Thyroid gland (tissue), 4 donors: ENCODE measurements at regions not wholly inside any gene's neighbourhood (a gene's known extent, or its start where the extent isn't known, plus 50 kb on each side); places are given as distances from the start of the nearest gene placed in this dataset.

Source experiments
- DNase-seq, 2 donors: peaks; one replicate each; pipeline ENCODE4 v3.0.0-alpha.2; 2019
- H3K27ac ChIP-seq, 3 donors: fragments of 200-600 bp; sonication (generic); 1 replicate in 2 of 3; 2 replicates in 1 of 3; pipeline ENCODE4 v1.5.1; 2016 to 2019; ENCODE audit warnings: mild to moderate bottlenecking in 1 of 3, moderate library complexity in 1 of 3
- H3K27me3 ChIP-seq: fragments of 200-600 bp; sonication (generic); one replicate; pipeline ENCODE4 v1.5.1; 2019
- H3K36me3 ChIP-seq, 2 donors: fragments of 200-600 bp; sonication (generic); one replicate each; pipeline ENCODE4 v1.5.1; 2016 to 2019
- H3K4me1 ChIP-seq, 2 donors: fragments of 200-600 bp; sonication (generic); one replicate each; pipeline ENCODE4 v1.5.1; 2017 to 2019
- H3K4me3 ChIP-seq, 3 donors: fragments of 200-600 bp; sonication (generic); replicated peaks in 1 of 3; 1 replicate in 2 of 3; 2 replicates in 1 of 3; pipeline ENCODE4 v1.5.1; 2016; ENCODE audit warnings: mild to moderate bottlenecking in 1 of 3
- H3K9me3 ChIP-seq: fragments of 200-600 bp; sonication (generic); one replicate; pipeline ENCODE4 v1.5.1; 2017
- POLR2A ChIP-seq, 2 donors: fragments of 450-650 bp; IDR thresholded peaks; one replicate each; pipeline ENCODE4 v1.6.1; 2017; ENCODE audit warnings: antibody characterized with exemption in 2 of 2, mild to moderate bottlenecking in 2 of 2, moderate library complexity in 1 of 2
- WGBS, 2 donors: methylation state at CpG; one replicate each; pipeline ENCODE4 v1.1.5; 2017; 5-methylcytosine and 5-hydroxymethylcytosine counted together
- intact Hi-C: fragments of 100-400 bp; cut with DNase I; formaldehyde crosslinking; loops from one replicate; pipeline ENCODE4 v1.15.1; 2023
- TF ChIP-seq, protein P1 (sequence below), 6 experiments: fragments of 200-600 bp in 3 of 6; fragments of 450-650 bp in 3 of 6; sonication (generic) in 3 of 6; IDR thresholded peaks; one replicate each; pipeline ENCODE4 v1.5.1; 2016 to 2019; ENCODE audit warnings: antibody characterized with exemption in 6 of 6, mild to moderate bottlenecking in 2 of 6, inconsistent platforms in 1 of 6, moderate library complexity in 1 of 6

DNA sequence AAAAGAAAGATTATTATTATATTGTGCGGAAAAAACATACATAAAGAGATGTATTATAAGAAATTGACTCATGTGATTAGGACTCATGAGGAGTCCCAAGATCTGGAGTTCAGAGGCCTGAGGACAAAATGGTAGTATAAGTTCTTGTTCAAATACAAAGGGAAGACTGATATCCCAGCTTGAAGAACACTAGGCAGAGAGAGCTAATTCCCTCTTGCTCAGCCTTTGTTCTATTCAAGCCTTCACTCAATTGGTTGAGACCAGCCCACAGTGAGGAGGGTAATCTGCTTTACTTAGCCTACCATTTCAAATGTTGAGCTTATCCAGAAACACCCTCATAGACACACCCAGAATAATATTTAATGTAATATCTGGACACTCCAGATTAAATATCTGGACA, 1683.8 kb downstream of the REEP3 start:
- Histone ChIP-seq H3K36me3 (no peaks in the 10 kb centered on the region), H3K4me1 (no peaks in the 10 kb centered on the region), H3K4me3 (no peak overlapping the region), H3K27ac (no peak overlapping the region), H3K9me3 (no peaks in the 10 kb centered on the region), H3K27me3 (no peaks in the 10 kb centered on the region)
- no peak for DNase-seq
- TF ChIP-seq POLR2A (IDR thresholded peaks at IDR 0.05) = no peak
- TF ChIP-seq, protein P1, sequence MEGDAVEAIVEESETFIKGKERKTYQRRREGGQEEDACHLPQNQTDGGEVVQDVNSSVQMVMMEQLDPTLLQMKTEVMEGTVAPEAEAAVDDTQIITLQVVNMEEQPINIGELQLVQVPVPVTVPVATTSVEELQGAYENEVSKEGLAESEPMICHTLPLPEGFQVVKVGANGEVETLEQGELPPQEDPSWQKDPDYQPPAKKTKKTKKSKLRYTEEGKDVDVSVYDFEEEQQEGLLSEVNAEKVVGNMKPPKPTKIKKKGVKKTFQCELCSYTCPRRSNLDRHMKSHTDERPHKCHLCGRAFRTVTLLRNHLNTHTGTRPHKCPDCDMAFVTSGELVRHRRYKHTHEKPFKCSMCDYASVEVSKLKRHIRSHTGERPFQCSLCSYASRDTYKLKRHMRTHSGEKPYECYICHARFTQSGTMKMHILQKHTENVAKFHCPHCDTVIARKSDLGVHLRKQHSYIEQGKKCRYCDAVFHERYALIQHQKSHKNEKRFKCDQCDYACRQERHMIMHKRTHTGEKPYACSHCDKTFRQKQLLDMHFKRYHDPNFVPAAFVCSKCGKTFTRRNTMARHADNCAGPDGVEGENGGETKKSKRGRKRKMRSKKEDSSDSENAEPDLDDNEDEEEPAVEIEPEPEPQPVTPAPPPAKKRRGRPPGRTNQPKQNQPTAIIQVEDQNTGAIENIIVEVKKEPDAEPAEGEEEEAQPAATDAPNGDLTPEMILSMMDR (IDR thresholded peaks at IDR 0.05) = no peak
- 92 to 96% methylated on average over 1 of the region's 1 CpG for WGBS, 2 donors
- intact Hi-C loops = no loop called here

DNA sequence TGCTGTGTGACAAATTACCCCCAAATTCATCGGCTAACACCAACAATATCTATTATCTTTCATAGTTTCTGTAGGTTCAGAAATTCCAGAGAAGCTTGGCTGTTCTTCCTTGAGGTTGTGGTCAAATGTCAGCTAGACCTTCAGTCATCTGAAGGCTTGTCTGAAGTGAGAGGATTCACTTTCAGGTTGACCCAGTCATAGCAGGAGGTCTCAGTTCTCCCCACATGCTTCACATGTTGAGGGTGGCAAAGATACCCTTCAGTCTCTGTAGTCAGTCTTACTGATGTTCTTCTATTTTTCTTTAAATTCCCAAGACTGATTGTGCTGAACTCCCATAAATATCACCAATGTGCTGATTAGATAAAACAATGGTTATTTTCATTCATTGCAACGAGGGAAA, 1692.0 kb downstream of the REEP3 start:
- intact Hi-C loops = no loop called here
- TF ChIP-seq, protein P1 (IDR thresholded peaks at IDR 0.05) = no peak
- no peak for TF ChIP-seq POLR2A (IDR thresholded peaks at IDR 0.05)
- no peaks in the 10 kb centered on the region for H3K9me3 ChIP-seq
- H3K36me3 ChIP-seq = no peaks in the 10 kb centered on the region
- no peak overlapping the region for H3K4me3 ChIP-seq
- DNase-seq = no peak
- no peaks in the 10 kb centered on the region for H3K27me3 ChIP-seq
- no peak overlapping the region for H3K27ac ChIP-seq
- WGBS, 2 donors = 82 to 89% methylated on average over 2 of the region's 2 CpGs
- H3K4me1 ChIP-seq = no peaks in the 10 kb centered on the region

DNA sequence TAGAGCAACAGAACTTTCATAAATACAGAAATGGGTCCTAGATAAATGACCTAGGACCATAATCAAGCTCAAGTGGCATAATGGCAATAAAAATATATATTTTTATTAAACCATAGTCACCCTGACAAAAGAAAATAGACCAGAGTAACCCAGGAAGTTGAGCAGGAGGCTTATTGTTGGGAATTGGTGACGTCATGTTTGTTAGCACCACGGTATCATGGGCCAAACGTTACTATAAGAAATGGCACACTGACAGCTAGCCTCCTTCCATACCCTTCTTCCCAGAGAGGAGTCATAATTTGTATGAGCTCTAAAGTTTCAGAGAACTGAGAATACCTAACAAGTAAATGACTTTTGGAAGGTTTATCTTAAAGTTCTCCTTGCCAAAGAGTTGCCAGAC, 1698.2 kb downstream of the REEP3 start:
- H3K4me3 ChIP-seq = no peak overlapping the region
- no peaks in the 10 kb centered on the region for H3K27me3 ChIP-seq
- intact Hi-C loops = no loop called here
- TF ChIP-seq POLR2A (IDR thresholded peaks at IDR 0.05) = no peak
- TF ChIP-seq, protein P1 (IDR thresholded peaks at IDR 0.05) = no peak
- no peaks in the 10 kb centered on the region for H3K4me1 ChIP-seq
- DNase-seq = no peak
- H3K9me3 ChIP-seq = no peaks in the 10 kb centered on the region
- no peaks in the 10 kb centered on the region for H3K36me3 ChIP-seq
- H3K27ac ChIP-seq = no peak overlapping the region
- 87 to 89% methylated on average over 3 of the region's 3 CpGs for WGBS, 2 donors

DNA sequence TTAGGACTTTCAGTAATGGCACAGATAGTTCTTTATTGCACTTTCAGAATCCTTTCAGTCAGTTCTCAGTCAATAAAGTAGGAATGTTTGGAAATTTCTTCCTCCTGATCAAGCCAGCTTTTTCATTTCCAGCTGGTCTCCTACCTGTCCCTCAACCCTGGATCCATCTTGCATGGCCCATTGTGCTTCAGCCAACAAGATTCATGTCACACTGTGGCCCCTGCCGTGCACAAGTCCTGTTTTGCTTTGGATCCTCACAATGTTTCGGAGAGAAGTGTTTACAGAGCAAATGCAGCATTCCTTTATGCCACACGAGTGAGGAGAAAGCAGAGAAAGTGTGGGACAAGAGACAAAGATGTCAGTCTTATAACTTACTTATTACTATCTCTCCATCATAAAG, 1694.7 kb upstream of the LRRTM3 start:
- H3K4me1 ChIP-seq = no peaks in the 10 kb centered on the region
- no peak for DNase-seq
- WGBS, 2 donors = 50 to 55% methylated on average over 3 of the region's 3 CpGs
- H3K27ac ChIP-seq = no peak overlapping the region
- H3K27me3 ChIP-seq = no peaks in the 10 kb centered on the region
- H3K36me3 ChIP-seq = no peaks in the 10 kb centered on the region
- no peak for TF ChIP-seq POLR2A (IDR thresholded peaks at IDR 0.05)
- TF ChIP-seq, protein P1 (IDR thresholded peaks at IDR 0.05) = no peak
- H3K4me3 ChIP-seq = no peak overlapping the region
- no peaks in the 10 kb centered on the region for H3K9me3 ChIP-seq
- intact Hi-C loops = no loop called here

DNA sequence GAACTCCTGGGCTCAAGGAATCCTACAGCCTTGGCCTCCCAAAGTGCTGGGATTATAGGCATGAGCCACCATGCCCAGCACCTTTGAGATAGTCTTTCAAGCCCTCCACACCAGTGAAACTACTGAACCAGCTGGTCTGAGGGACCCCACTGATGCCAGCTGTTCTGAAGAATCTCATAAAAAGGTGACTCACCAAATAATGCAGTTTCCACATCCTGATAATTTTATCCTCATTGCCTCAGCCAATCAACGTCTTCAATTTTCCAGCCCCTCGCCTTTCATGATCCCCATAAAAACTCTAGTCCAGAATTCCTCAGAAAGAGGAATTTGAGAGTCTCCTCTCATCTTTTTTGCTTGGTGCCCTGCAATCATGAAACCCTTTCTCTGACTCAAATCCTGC, 1691.6 kb upstream of the LRRTM3 start:
- Histone ChIP-seq H3K4me3 (no peak overlapping the region), H3K36me3 (no peaks in the 10 kb centered on the region), H3K27ac (no peak overlapping the region), H3K27me3 (no peaks in the 10 kb centered on the region), H3K4me1 (no peaks in the 10 kb centered on the region), H3K9me3 (no peaks in the 10 kb centered on the region)
- no peak for DNase-seq
- intact Hi-C loops = no loop called here
- 84 to 91% methylated on average over 2 of the region's 2 CpGs for WGBS, 2 donors
- TF ChIP-seq, protein P1 (IDR thresholded peaks at IDR 0.05) = no peak
- TF ChIP-seq POLR2A (IDR thresholded peaks at IDR 0.05) = no peak
